ENCODE measurements at regions not wholly inside any gene's neighbourhood (a gene's known extent, or its start where the extent isn't known, plus 50 kb on each side); places are given as distances from the start of the nearest gene placed in this dataset.

- no peak overlapping the region for H3K4me3 ChIP-seq (ENCODE audit: low read length)
- peak; percentile 18 for TF ChIP-seq CTCF (IDR thresholded peaks at IDR 0.05; ENCODE audit: insufficient read depth, low read depth, low read length, missing control alignments)
- DNase-seq (ENCODE audit: low read depth): peak; percentile 22
Measured at GRCh38 chr4:162461952-162462351, 298.2 kb upstream of the FSTL5 start.

- TF ChIP-seq CTCF (IDR thresholded peaks at IDR 0.05; ENCODE audit: insufficient read depth, low read depth, low read length, missing control alignments): no peak
- DNase-seq (ENCODE audit: low read depth): no peak
- no peak overlapping the region for H3K4me3 ChIP-seq (ENCODE audit: low read length)
Measured at GRCh38 chr4:162458051-162458450, 294.3 kb upstream of the FSTL5 start.

GRCh38 chr4:162457071-162457865 lies 293.5 kb upstream of the FSTL5 start:
- peak; percentile 90 for DNase-seq (ENCODE audit: low read depth)
- H3K4me3 ChIP-seq (ENCODE audit: low read length): no peak overlapping the region
- TF ChIP-seq CTCF (IDR thresholded peaks at IDR 0.05; ENCODE audit: insufficient read depth, low read depth, low read length, missing control alignments): no peak

GRCh38 chr4:162456106-162456505 lies 292.3 kb upstream of the FSTL5 start:
- no peak for TF ChIP-seq CTCF (IDR thresholded peaks at IDR 0.05; ENCODE audit: insufficient read depth, low read depth, low read length, missing control alignments)
- H3K4me3 ChIP-seq (ENCODE audit: low read length): no peak overlapping the region
- peak; percentile 81 for DNase-seq (ENCODE audit: low read depth)

GRCh38 chr4:162450531-162451035 lies 286.8 kb upstream of the FSTL5 start:
- no peak for TF ChIP-seq CTCF (IDR thresholded peaks at IDR 0.05; ENCODE audit: insufficient read depth, low read depth, low read length, missing control alignments)
- peak; percentile 49 for DNase-seq (ENCODE audit: low read depth)
- H3K4me3 ChIP-seq (ENCODE audit: low read length): no peak overlapping the region

- TF ChIP-seq CTCF (IDR thresholded peaks at IDR 0.05; ENCODE audit: insufficient read depth, low read depth, low read length, missing control alignments): no peak
- H3K4me3 ChIP-seq (ENCODE audit: low read length): no peak overlapping the region
- DNase-seq (ENCODE audit: low read depth): no peak
Measured at GRCh38 chr4:162443510-162443909, 279.7 kb upstream of the FSTL5 start.

GRCh38 chr4:162442128-162442527 lies 278.3 kb upstream of the FSTL5 start:
- TF ChIP-seq CTCF (IDR thresholded peaks at IDR 0.05; ENCODE audit: insufficient read depth, low read depth, low read length, missing control alignments): no peak
- H3K4me3 ChIP-seq (ENCODE audit: low read length): no peak overlapping the region
- DNase-seq (ENCODE audit: low read depth): no peak
